Gastroesophageal sphincter (tissue), 4 donors: ENCODE measurements at regions not wholly inside any gene's neighbourhood (a gene's known extent, or its start where the extent isn't known, plus 50 kb on each side); places are given as distances from the start of the nearest gene placed in this dataset.

ENCODE experiments used
- ATAC-seq: fragments of 150-250 bp; one replicate; pipeline ENCODE4 v1.9.1; 2016; ENCODE audit warnings: mild to moderate bottlenecking, moderate library complexity
- H3K27ac ChIP-seq, 4 donors: fragments of 200-600 bp; sonication (generic) in 3 of 4; 1 replicate in 3 of 4; 2 replicates in 1 of 4; pipeline ENCODE4 v1.5.1; 2016 to 2019
- H3K27me3 ChIP-seq: fragments of 200-600 bp; sonication (generic); one replicate; pipeline ENCODE4 v1.5.1; 2019
- H3K36me3 ChIP-seq, 2 donors: fragments of 200-600 bp; sonication (generic); one replicate each; pipeline ENCODE4 v1.5.1; 2019; ENCODE audit warnings: control low read depth in 1 of 2
- H3K4me1 ChIP-seq, 3 donors: fragments of 200-600 bp; sonication (generic); 1 replicate in 2 of 3; 2 replicates in 1 of 3; pipeline ENCODE4 v1.5.1; 2016 to 2019; ENCODE audit warnings: control low read depth in 2 of 3
- H3K4me3 ChIP-seq, 2 donors: fragments of 200-600 bp; sonication (generic); one replicate each; pipeline ENCODE4 v1.5.1; 2019; ENCODE audit warnings: mild to moderate bottlenecking in 1 of 2, moderate library complexity in 1 of 2
- H3K9me3 ChIP-seq, 3 donors: fragments of 200-600 bp; sonication (generic); one replicate each; pipeline ENCODE4 v1.5.1; 2017 to 2019; ENCODE audit warnings: control low read depth in 2 of 3
- EP300 ChIP-seq: sonication (generic); formaldehyde crosslinking; IDR thresholded peaks from one replicate; pipeline ENCODE4 v1.6.1; 2017; ENCODE audit warnings: antibody characterized with exemption, mild to moderate bottlenecking
- POLR2A ChIP-seq, 2 donors: fragments of 450-650 bp; IDR thresholded peaks; one replicate each; pipeline ENCODE4 v1.6.1; 2017; ENCODE audit warnings: antibody characterized with exemption in 2 of 2, mild to moderate bottlenecking in 2 of 2, moderate library complexity in 1 of 2
- POLR2AphosphoS5 ChIP-seq: sonication (generic); formaldehyde crosslinking; IDR thresholded peaks from one replicate; pipeline ENCODE4 v1.6.1; 2017; ENCODE audit warnings: antibody characterized with exemption
- WGBS, 2 donors: methylation state at CpG; one replicate each; pipeline ENCODE4 v1.1.5; 2018; ENCODE audit warnings: low coverage in 1 of 2; 5-methylcytosine and 5-hydroxymethylcytosine counted together
- TF ChIP-seq, protein P1 (sequence below), 4 experiments: fragments of 200-600 bp in 2 of 4; fragments of 450-650 bp in 2 of 4; sonication (generic) in 1 of 4; IDR thresholded peaks; one replicate each; pipeline ENCODE4 v1.5.1; 2017 to 2019; ENCODE audit warnings: antibody characterized with exemption in 4 of 4, mild to moderate bottlenecking in 2 of 4, moderate library complexity in 2 of 4

DNA sequence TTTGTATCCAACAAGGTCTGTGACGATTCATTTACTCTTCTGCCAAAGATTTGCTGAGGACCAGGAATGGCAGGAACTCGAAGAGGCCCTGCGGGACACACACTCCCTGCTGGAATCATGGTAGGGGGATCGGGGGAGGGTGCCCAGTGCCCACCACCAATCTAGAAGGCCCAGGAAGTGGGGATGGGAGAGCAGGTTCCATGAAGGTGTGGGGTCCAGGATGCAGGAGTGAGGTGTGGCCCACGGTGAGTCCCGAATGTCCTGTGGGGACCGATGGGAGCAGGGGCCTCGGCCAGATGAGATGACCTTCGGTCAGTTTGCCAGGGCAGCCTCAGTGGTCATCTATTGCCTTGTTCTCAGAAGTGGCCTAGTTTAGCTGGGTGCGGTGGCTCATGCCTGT lies 492.7 kb downstream of the BRD1 start:
- no peak for ATAC-seq
- Histone ChIP-seq H3K27ac (no peak overlapping the region), H3K9me3 (peaks cover 0 to 10% (median 0%) of the 10 kb centered on the region in 3 donors), H3K4me1 (no peaks in the 10 kb centered on the region), H3K36me3 (no peaks in the 10 kb centered on the region), H3K4me3 (no peak overlapping the region), H3K27me3 (peaks cover 54% of the 10 kb centered on the region)
- 100% methylated on average over 1 of the region's 10 CpGs; no CpG with 5 or more reads in 1 of the 2 donors for WGBS, 2 donors
- TF ChIP-seq POLR2A (IDR thresholded peaks at IDR 0.05), result no peak
- TF ChIP-seq POLR2AphosphoS5, result no peak
- TF ChIP-seq, protein P1, sequence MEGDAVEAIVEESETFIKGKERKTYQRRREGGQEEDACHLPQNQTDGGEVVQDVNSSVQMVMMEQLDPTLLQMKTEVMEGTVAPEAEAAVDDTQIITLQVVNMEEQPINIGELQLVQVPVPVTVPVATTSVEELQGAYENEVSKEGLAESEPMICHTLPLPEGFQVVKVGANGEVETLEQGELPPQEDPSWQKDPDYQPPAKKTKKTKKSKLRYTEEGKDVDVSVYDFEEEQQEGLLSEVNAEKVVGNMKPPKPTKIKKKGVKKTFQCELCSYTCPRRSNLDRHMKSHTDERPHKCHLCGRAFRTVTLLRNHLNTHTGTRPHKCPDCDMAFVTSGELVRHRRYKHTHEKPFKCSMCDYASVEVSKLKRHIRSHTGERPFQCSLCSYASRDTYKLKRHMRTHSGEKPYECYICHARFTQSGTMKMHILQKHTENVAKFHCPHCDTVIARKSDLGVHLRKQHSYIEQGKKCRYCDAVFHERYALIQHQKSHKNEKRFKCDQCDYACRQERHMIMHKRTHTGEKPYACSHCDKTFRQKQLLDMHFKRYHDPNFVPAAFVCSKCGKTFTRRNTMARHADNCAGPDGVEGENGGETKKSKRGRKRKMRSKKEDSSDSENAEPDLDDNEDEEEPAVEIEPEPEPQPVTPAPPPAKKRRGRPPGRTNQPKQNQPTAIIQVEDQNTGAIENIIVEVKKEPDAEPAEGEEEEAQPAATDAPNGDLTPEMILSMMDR (IDR thresholded peaks at IDR 0.05), result no peak
- no peak for TF ChIP-seq EP300

DNA sequence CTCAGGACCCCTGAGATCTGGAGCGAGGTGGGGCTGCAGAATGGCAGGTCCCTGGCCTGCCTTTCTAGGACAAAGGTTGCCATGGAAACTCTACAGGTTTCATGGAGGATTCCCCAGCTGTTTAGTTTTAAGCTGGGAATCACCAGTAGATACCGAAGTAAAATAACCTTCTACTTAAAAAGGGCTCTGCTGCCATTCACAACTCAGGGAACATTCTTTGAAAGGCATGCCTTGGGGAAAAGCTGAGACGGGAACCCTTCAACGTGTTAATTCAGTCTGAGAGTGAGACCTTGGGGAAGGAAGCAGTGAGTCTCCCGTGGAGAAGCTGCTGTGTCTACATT lies 493.3 kb downstream of the BRD1 start:
- H3K36me3 ChIP-seq, result no peaks in the 10 kb centered on the region
- peaks cover 0 to 10% (median 0%) of the 10 kb centered on the region in 3 donors for H3K9me3 ChIP-seq
- 21 to 60% methylated on average over 2 to 4 of the region's 5 CpGs for WGBS, 2 donors
- no peak overlapping the region for H3K27ac ChIP-seq
- no peak for TF ChIP-seq EP300
- TF ChIP-seq POLR2AphosphoS5, result no peak
- TF ChIP-seq POLR2A (IDR thresholded peaks at IDR 0.05), result no peak
- TF ChIP-seq, protein P1 (IDR thresholded peaks at IDR 0.05), result no peak
- peaks cover 56% of the 10 kb centered on the region for H3K27me3 ChIP-seq
- no peak overlapping the region for H3K4me3 ChIP-seq
- ATAC-seq, result no peak
- H3K4me1 ChIP-seq, result no peaks in the 10 kb centered on the region

DNA sequence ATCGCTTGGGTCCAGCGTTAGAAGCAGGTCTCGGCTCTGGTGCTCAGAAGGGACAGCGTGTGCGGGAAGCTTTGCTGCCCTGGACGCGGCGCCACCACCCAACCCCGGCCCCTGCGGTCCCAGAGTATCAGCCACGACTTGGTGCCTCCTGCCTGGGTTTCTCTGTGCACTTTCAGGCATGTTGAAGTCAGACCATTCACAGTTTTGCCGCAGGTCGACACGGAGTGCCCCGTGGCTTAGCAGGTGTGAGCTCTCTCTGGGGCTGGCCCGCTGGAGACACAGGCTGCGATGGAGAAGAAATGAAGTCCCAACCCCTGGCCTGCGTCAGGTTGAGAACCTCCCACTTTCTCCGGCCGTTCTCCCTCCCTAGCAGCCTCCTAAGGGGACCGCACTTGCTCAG lies 494.5 kb downstream of the BRD1 start:
- 72 to 79% methylated on average over 3 to 6 of the region's 21 CpGs for WGBS, 2 donors
- peaks cover 61% of the 10 kb centered on the region for H3K27me3 ChIP-seq
- no peak overlapping the region for H3K27ac ChIP-seq
- no peak for ATAC-seq
- no peak overlapping the region for H3K4me3 ChIP-seq
- H3K36me3 ChIP-seq, result no peaks in the 10 kb centered on the region
- H3K9me3 ChIP-seq, result peaks cover 0 to 14% (median 0%) of the 10 kb centered on the region in 3 donors
- no peak for TF ChIP-seq EP300
- TF ChIP-seq, protein P1 (IDR thresholded peaks at IDR 0.05), result no peak
- TF ChIP-seq POLR2AphosphoS5, result no peak
- no peak for TF ChIP-seq POLR2A (IDR thresholded peaks at IDR 0.05)
- H3K4me1 ChIP-seq, result no peaks in the 10 kb centered on the region

DNA sequence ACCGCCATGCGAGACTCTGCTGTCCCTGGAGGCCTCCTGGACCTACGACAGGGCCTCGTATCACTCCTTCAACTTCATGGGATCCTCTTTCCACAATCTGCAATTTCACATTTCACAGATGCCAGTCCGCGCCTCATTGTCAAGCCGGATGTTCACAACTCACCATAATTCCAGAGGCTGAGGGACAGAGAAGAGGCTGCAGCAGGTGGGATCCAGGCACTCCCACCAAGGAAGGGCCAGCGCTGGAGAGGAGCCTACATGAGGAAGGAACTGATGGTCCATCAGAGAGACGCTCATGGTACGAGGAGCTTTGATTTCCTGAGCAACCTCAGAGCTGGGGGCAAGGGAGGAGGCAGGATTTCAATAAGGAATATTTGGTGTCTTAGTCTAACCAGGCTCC lies 495.0 kb downstream of the BRD1 start:
- H3K27me3 ChIP-seq, result peaks cover 66% of the 10 kb centered on the region
- ATAC-seq, result no peak
- no peaks in the 10 kb centered on the region for H3K36me3 ChIP-seq
- no peaks in the 10 kb centered on the region for H3K4me1 ChIP-seq
- peaks cover 0 to 20% (median 0%) of the 10 kb centered on the region in 3 donors for H3K9me3 ChIP-seq
- H3K27ac ChIP-seq, result no peak overlapping the region
- H3K4me3 ChIP-seq, result no peak overlapping the region
- WGBS, 2 donors, result 83% methylated on average over 6 of the region's 10 CpGs; no CpG with 5 or more reads in 1 of the 2 donors
- TF ChIP-seq, protein P1 (IDR thresholded peaks at IDR 0.05), result no peak
- TF ChIP-seq POLR2A (IDR thresholded peaks at IDR 0.05) (no peak), EP300 (no peak), POLR2AphosphoS5 (no peak)

DNA sequence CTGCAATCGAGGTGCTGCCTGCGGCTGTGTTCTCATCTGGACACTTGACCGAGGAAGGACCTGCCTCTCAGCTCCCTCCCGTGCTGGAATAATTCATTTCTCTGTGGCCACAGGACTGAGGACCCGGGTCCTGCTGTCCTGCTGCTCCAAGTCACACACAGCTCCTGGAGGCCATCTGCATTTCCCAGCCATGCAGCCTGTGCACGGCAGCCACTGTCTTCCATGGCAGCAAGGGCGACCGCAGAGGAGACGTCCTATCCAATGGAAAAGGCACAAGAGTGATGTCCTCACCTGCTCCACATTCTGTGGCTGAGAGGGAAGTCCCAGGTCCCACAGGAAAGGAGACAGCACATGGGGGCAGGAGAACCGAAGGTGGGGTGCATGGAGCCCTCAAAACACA lies 495.8 kb downstream of the BRD1 start:
- Histone ChIP-seq H3K27me3 (peaks cover 66% of the 10 kb centered on the region), H3K9me3 (peaks cover 0 to 28% (median 0%) of the 10 kb centered on the region in 3 donors), H3K4me3 (no peak overlapping the region), H3K4me1 (no peaks in the 10 kb centered on the region), H3K36me3 (no peaks in the 10 kb centered on the region), H3K27ac (no peak overlapping the region)
- WGBS, 2 donors, result 80 to 84% methylated on average over 1 to 6 of the region's 10 CpGs
- TF ChIP-seq, protein P1 (IDR thresholded peaks at IDR 0.05), result no peak
- no peak for TF ChIP-seq POLR2A (IDR thresholded peaks at IDR 0.05)
- no peak for TF ChIP-seq POLR2AphosphoS5
- TF ChIP-seq EP300, result no peak
- ATAC-seq, result no peak
